COLO668 (cell line): ENCODE measurements at regions not wholly inside any gene's neighbourhood (a gene's known extent, or its start where the extent isn't known, plus 50 kb on each side); places are given as distances from the start of the nearest gene placed in this dataset.

Source experiments
- DNase-seq: peaks from one replicate; lab custom pipeline; 2025; ENCODE audit not compliant: unreplicated experiment; lab: John Stamatoyannopoulos, UW

GRCh38 chr7:88437132-88437531 is 130.4 kb upstream of the STEAP4 start:
- DNase-seq, result no peak

GRCh38 chr7:88432301-88432700 is 125.6 kb upstream of the STEAP4 start:
- DNase-seq, result no peak

- DNase-seq, result no peak
Measured at GRCh38 chr7:88431882-88432281, 125.2 kb upstream of the STEAP4 start.

GRCh38 chr7:88429382-88429781 is 122.7 kb upstream of the STEAP4 start:
- no peak for DNase-seq

GRCh38 chr7:88402529-88402928 is 95.8 kb upstream of the STEAP4 start:
- no peak for DNase-seq

- DNase-seq, result no peak
Measured at GRCh38 chr7:88401009-88401623, 94.4 kb upstream of the STEAP4 start.

- DNase-seq, result no peak
Measured at GRCh38 chr7:88399696-88400240, 93.1 kb upstream of the STEAP4 start.

GRCh38 chr7:88399036-88399435 is 92.3 kb upstream of the STEAP4 start:
- DNase-seq, result no peak

GRCh38 chr7:88398459-88398858 is 91.8 kb upstream of the STEAP4 start:
- no peak for DNase-seq

- no peak for DNase-seq
Measured at GRCh38 chr7:88396948-88397322, 90.2 kb upstream of the STEAP4 start.

- DNase-seq, result no peak
Measured at GRCh38 chr7:88396295-88396947, 89.7 kb upstream of the STEAP4 start.

- DNase-seq, result no peak
Measured at GRCh38 chr7:88395715-88396114, 89.0 kb upstream of the STEAP4 start.

GRCh38 chr7:88391247-88391646 is 84.6 kb upstream of the STEAP4 start:
- no peak for DNase-seq

- DNase-seq, result no peak
Measured at GRCh38 chr7:88387368-88387767, 80.7 kb upstream of the STEAP4 start.

GRCh38 chr7:88386665-88387156 is 80.0 kb upstream of the STEAP4 start:
- DNase-seq, result no peak

GRCh38 chr7:88377434-88377833 is 70.7 kb upstream of the STEAP4 start:
- DNase-seq, result no peak

GRCh38 chr7:88368686-88369085 is 62.0 kb upstream of the STEAP4 start:
- no peak for DNase-seq

- no peak for DNase-seq
Measured at GRCh38 chr7:88366845-88367244, 60.2 kb upstream of the STEAP4 start.

GRCh38 chr7:88363869-88364268 is 57.2 kb upstream of the STEAP4 start:
- DNase-seq, result no peak

- DNase-seq, result no peak
Measured at GRCh38 chr7:88363249-88363648, 56.6 kb upstream of the STEAP4 start.

GRCh38 chr7:88361357-88361756 is 54.7 kb upstream of the STEAP4 start:
- peak; percentile 49 for DNase-seq

GRCh38 chr7:88358881-88359280 is 52.2 kb upstream of the STEAP4 start:
- DNase-seq, result no peak

GRCh38 chr7:88358526-88358838 is 51.8 kb upstream of the STEAP4 start:
- DNase-seq, result no peak
